GM12878 (cell line): ENCODE measurements at regions not wholly inside any gene's neighbourhood (a gene's known extent, or its start where the extent isn't known, plus 50 kb on each side); places are given as distances from the start of the nearest gene placed in this dataset. TPM values are rescaled to one million over a fixed set of nuclear protein-coding genes. Genes with fewer than 3 reads are reported as not detected.

Experiments used
- ATAC-seq: fragments of 200-7000 bp; cut with Tn5 transposase; 3 replicates; pipeline ENCODE4 v1.9.1; 2020; ENCODE audit warnings: mild to moderate bottlenecking, moderate library complexity
- BruUV-seq: library from RNA; stranded (reverse); fragments of 400-500 nt; replicated peaks from 2 replicates; lab custom pipeline; 2021; lab: Mats Ljungman, UMichigan
- CTCF ChIA-PET: fragments of 300-600 bp; sonication (Branson Sonifier 250); formaldehyde crosslinking; extraction: SDS; loops from one replicate; lab custom pipeline; 2021; ENCODE audit warnings: inconsistent platforms; lab: Yijun Ruan, JAX
- POLR2A ChIA-PET: fragments of 350-600 bp; formaldehyde crosslinking; extraction: SDS; loops from one replicate; lab custom pipeline; 2021; ENCODE audit warnings: inconsistent platforms; lab: Charles Lee
- RAD21 ChIA-PET: fragments of 300-600 bp; sonication (Branson Sonifier 250); formaldehyde crosslinking; loops from one replicate; lab custom pipeline; 2023; ENCODE audit warnings: antibody characterized with exemption; ENCODE audit not compliant: unreplicated experiment; lab: Charles Lee
- SMC1A ChIA-PET: fragments of 300-600 bp; sonication (Branson Sonifier 250); formaldehyde crosslinking; loops from one replicate; lab custom pipeline; 2023; ENCODE audit not compliant: unreplicated experiment, uncharacterized antibody; lab: Charles Lee
- DNase-seq: peaks from one replicate; pipeline ENCODE4 v3.0.0-alpha.2; 2011; ENCODE audit warnings: low read depth, low spot score
- FAIRE-seq: peaks from 3 replicates; lab custom pipeline; 2011; peaks lifted over from hg19 to GRCh38; lab: Jason Lieb, UNC
- H2AFZ ChIP-seq: 2 replicates; pipeline ENCODE4 v1.6.0; 2011; ENCODE audit warnings: low read depth, low read length, control low read depth; ENCODE audit not compliant: control insufficient read depth
- H3K27ac ChIP-seq: 2 replicates; pipeline ENCODE4 v1.5.1; 2011; ENCODE audit warnings: control low read depth; ENCODE audit not compliant: control insufficient read depth, insufficient read depth
- H3K27me3 ChIP-seq, 2 experiments: replicated peaks in 1 of 2; 2 replicates each; pipeline versions ENCODE4 v1.6.0 to v1.6.1; 2011; ENCODE audit warnings: low read length in 1 of 2; ENCODE audit not compliant: control insufficient read depth in 2 of 2, insufficient read depth in 2 of 2
- H3K36me3 ChIP-seq, 2 experiments: 2 replicates each; pipeline ENCODE4 v1.5.1; 2011; ENCODE audit warnings: low read length in 1 of 2; ENCODE audit not compliant: control insufficient read depth in 2 of 2, insufficient read depth in 2 of 2
- H3K4me1 ChIP-seq: 2 replicates; pipeline ENCODE4 v1.6.1; 2011; ENCODE audit warnings: mild to moderate bottlenecking, low read length, moderate library complexity, mixed read lengths; ENCODE audit not compliant: control insufficient read depth, insufficient read depth
- H3K4me2 ChIP-seq: 2 replicates; pipeline ENCODE4 v1.6.0; 2011; ENCODE audit warnings: control low read depth; ENCODE audit not compliant: control insufficient read depth, insufficient read depth
- H3K4me3 ChIP-seq: fragments of 200-600 bp; sonication (generic); 2 replicates; pipeline ENCODE4 v1.5.1; 2016
- H3K79me2 ChIP-seq: 2 replicates; pipeline ENCODE4 v1.6.0; 2011; ENCODE audit warnings: low read length; ENCODE audit not compliant: control insufficient read depth, insufficient read depth
- H3K9ac ChIP-seq: 2 replicates; pipeline ENCODE4 v1.8.0; 2011; ENCODE audit warnings: low read length, control low read depth, mixed read lengths; ENCODE audit not compliant: control insufficient read depth, insufficient read depth
- H3K9me3 ChIP-seq: replicated peaks from 3 replicates; pipeline ENCODE4 v1.5.1; 2011; ENCODE audit warnings: mild to moderate bottlenecking, low read length; ENCODE audit not compliant: control insufficient read depth, insufficient read depth
- H4K20me1 ChIP-seq: 2 replicates; pipeline ENCODE4 v1.6.0; 2011; ENCODE audit not compliant: control insufficient read depth, insufficient read depth
- CHD2 ChIP-seq: IDR thresholded peaks from 2 replicates; pipeline ENCODE4 v1.6.1; 2011; ENCODE audit warnings: low read depth, low read length, improper control_type of control experiment, borderline replicate concordance
- CREB1 ChIP-seq: IDR thresholded peaks from 2 replicates; pipeline ENCODE4 v1.6.1; 2012; ENCODE audit warnings: low read depth, mild to moderate bottlenecking, inconsistent platforms
- HSF1 ChIP-seq: fragments of 150-350 bp; IDR thresholded peaks from 2 replicates; pipeline ENCODE4 v1.6.1; 2014; ENCODE audit warnings: mild to moderate bottlenecking, low read depth, low read length
- MTA3 ChIP-seq: IDR thresholded peaks from 2 replicates; pipeline ENCODE4 v1.6.1; 2012; ENCODE audit warnings: low read length, inconsistent platforms, borderline replicate concordance
- PAX5 ChIP-seq: IDR thresholded peaks from 2 replicates; pipeline ENCODE4 v1.6.1; 2011; ENCODE audit warnings: low read depth, low read length, borderline replicate concordance
- TAF1 ChIP-seq: IDR thresholded peaks from 2 replicates; pipeline ENCODE4 v1.6.1; 2011; ENCODE audit warnings: mild to moderate bottlenecking, low read depth, low read length, borderline replicate concordance
- TCF7 ChIP-seq: IDR thresholded peaks from 2 replicates; pipeline ENCODE4 v1.6.1; 2014; ENCODE audit warnings: antibody characterized with exemption, borderline replicate concordance
- YY1 ChIP-seq: IDR thresholded peaks from 2 replicates; pipeline ENCODE4 v1.6.1; 2011; ENCODE audit warnings: low read depth, mild to moderate bottlenecking, low read length
- WGBS: methylation state at CpG from one replicate; pipeline ENCODE4 v1.1.6; 2016; ENCODE audit warnings: low lambda C conversion rate; ENCODE audit not compliant: insufficient replicate concordance, insufficient coverage; ENCODE audit errors: missing lambda C conversion rate; 5-methylcytosine and 5-hydroxymethylcytosine counted together
- in situ Hi-C: fragments of 300-500 bp; cut with MboI; formaldehyde crosslinking; loops from 9 replicates; pipeline ENCODE4 v1.14.3; 2018; ENCODE audit warnings: mixed read lengths
- intact Hi-C: fragments of 100-400 bp; cut with micrococcal nuclease; formaldehyde crosslinking; loops from one replicate; pipeline ENCODE4 v1.14.2; 2022; ENCODE audit not compliant: unreplicated experiment
- small RNA-seq: library from RNA; depleted of rRNA; stranded (forward); fragments of <200 nt; gene quantifications from one replicate; pipeline ENCODE3, GENCODE V24; 2014
- TF ChIP-seq, protein P1 (sequence below): fragments of 450-650 bp; formaldehyde crosslinking; IDR thresholded peaks from 2 replicates; pipeline ENCODE4 v1.4.0; 2022; ENCODE audit warnings: mild to moderate bottlenecking, moderate library complexity

DNA sequence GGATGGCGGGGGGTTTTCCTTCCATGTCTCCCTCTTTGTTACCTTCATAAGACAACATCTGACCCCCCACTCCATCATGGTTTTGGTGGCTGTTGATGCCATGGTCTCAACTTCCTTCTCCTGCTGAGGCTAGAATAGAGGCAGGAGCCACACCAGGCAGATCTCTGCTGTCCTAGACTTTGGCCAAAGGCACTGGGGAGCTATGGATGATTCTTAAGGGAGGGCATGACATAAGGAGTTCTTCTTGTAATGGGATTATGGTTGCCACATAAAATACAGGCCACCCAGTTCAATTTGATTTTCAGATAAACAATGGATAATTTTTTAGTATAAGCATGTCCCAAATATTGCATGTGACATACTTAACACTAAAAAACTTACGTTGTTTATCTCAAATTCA is 52.2 kb upstream of the IER5L start:
- Histone ChIP-seq H3K4me2 (no peak overlapping the region), H3K9me3 (no peaks in the 10 kb centered on the region; the same call in 2 of the 3 replicates), H3K27me3 (no peaks in the 10 kb centered on the region), H3K4me3 (no peak overlapping the region), H2AFZ (no peak overlapping the region), H4K20me1 (no peaks in the 10 kb centered on the region), H3K79me2 (no peaks in the 10 kb centered on the region), H3K36me3 (no peaks in the 10 kb centered on the region), H3K9ac (no peak overlapping the region), H3K4me1 (peaks cover 13% of the 10 kb centered on the region), H3K27ac (no peak overlapping the region)
- no peak for TF ChIP-seq TAF1
- TF ChIP-seq MTA3 = no peak
- no peak for TF ChIP-seq HSF1
- TF ChIP-seq YY1 = no peak
- no peak for TF ChIP-seq TCF7
- TF ChIP-seq CHD2 = no peak
- TF ChIP-seq PAX5 = no peak
- TF ChIP-seq, protein P1, sequence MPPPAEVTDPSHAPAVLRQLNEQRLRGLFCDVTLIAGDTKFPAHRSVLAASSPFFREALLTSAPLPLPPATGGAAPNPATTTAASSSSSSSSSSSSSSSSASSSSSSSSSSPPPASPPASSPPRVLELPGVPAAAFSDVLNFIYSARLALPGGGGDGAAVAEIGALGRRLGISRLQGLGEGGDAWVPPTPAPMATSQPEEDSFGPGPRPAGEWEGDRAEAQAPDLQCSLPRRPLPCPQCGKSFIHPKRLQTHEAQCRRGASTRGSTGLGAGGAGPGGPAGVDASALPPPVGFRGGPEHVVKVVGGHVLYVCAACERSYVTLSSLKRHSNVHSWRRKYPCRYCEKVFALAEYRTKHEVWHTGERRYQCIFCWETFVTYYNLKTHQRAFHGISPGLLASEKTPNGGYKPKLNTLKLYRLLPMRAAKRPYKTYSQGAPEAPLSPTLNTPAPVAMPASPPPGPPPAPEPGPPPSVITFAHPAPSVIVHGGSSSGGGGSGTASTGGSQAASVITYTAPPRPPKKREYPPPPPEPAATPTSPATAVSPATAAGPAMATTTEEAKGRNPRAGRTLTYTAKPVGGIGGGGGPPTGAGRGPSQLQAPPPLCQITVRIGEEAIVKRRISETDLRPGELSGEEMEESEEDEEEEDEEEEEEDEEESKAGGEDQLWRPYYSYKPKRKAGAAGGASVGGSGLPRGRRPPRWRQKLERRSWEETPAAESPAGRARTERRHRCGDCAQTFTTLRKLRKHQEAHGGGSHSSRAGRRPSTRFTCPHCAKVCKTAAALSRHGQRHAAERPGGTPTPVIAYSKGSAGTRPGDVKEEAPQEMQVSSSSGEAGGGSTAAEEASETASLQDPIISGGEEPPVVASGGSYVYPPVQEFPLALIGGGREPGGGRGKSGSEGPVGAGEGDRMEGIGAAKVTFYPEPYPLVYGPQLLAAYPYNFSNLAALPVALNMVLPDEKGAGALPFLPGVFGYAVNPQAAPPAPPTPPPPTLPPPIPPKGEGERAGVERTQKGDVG = no peak
- TF ChIP-seq CREB1 = no peak
- DNase-seq (no peak), ATAC-seq (no peak), FAIRE-seq (no peak)
- POLR2A ChIA-PET = no interaction called here
- SMC1A ChIA-PET = no interaction called here
- CTCF ChIA-PET = no interaction called here
- WGBS = 85% methylated on average over 2 of the region's 2 CpGs
- RAD21 ChIA-PET = no interaction called here
- BruUV-seq = no TSS peak
- intact Hi-C loops = no loop called here
- in situ Hi-C loops = no loop called here

Small RNAs in the stretch of these regions (small RNA-seq; reads per million reads assigned to genes)
- gene AL353803.5 (not detected), gene RN7SL159P (not detected)
